GM19395 (cell line): ENCODE measurements at regions not wholly inside any gene's neighbourhood (a gene's known extent, or its start where the extent isn't known, plus 50 kb on each side); places are given as distances from the start of the nearest gene placed in this dataset.

Experiments used
- ATAC-seq: cut with Tn5 transposase; IDR thresholded peaks from one replicate; pipeline ENCODE4 v1.9.1; 2021; ENCODE audit warnings: mild to moderate bottlenecking, moderate library complexity; ENCODE audit not compliant: unreplicated experiment

GRCh38 chr9:18020121-18020745, 441.4 kb downstream of the SH3GL2 start:
- ATAC-seq, result no peak

DNA sequence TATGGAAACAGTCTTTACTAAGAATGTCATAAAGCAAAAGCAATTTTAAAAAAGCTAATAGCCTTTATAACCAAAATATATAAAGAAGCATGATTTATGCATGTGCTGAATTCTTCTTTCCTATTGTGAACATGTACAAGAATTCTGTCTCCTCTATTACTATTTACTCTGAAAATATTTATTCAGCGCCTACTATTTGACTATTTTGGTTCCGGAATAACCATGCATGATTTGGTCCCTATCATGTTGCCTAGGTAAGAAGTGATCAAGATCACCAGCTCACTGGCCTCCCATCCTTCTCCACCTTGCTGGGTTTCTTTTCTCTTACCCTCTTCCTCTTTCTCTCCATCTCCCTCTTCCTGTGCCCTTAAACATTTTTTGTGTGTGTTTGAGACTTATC, 443.8 kb downstream of the SH3GL2 start:
- no peak for ATAC-seq

- no peak for ATAC-seq
Measured at GRCh38 chr9:18023332-18023731, 444.5 kb downstream of the SH3GL2 start.

DNA sequence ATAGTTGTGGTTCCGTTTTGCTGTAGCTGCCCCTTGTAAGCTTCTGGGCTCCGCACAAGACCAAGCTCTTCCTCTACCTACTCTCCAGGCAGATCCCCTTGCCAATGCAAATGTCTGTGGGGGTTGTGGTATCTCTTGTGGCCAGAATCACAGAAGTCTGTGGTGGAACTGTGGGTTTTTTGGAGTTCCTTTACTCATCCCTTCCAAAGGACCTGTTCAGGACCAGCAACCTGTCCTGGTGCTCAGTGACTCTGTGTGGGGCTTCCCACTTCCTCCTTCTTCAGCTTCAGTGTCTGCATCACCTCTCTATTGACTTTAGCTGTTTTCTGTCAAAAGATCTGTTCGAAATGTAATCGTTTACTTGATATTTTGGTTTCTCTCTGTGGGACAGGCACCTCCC, 441.3 kb upstream of the ADAMTSL1 start:
- no peak for ATAC-seq

DNA sequence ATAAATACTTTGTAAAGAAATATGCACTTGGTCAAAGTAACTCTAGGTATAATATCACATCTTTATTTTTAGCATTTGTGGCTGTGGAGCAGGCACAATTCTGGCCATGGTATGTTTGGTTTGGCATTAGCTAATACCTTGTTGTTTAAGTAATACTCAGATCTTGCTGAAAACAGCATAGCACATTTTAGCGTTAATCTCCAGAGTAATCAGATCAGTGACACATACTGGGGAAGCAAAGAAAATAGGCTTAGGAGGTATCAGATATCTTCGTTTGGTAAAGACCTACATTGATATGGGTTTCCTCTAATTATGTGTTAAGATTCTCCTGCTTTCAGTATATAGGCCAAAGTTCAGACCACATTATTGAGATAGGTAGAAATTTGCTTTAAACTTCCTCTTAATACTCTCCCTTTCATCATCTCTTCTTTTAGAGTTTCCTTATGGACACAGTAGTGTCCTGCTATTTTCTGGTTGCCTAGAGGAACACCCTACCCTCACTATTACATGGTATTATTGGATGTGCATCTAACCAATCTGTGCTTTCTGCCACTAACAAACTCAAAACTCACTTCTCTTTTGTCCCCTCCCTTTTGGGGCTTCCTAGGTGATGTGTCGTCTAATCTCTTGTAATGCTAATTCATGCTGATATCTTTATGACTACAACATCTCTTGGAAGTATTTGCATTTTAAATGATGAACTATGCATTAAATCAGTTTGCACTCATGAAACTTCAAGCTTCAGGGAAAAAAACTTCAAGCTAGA, 437.3 kb upstream of the ADAMTSL1 start:
- ATAC-seq, result no peak

- ATAC-seq, result no peak
Measured at GRCh38 chr9:18037981-18038380, 436.0 kb upstream of the ADAMTSL1 start.

DNA sequence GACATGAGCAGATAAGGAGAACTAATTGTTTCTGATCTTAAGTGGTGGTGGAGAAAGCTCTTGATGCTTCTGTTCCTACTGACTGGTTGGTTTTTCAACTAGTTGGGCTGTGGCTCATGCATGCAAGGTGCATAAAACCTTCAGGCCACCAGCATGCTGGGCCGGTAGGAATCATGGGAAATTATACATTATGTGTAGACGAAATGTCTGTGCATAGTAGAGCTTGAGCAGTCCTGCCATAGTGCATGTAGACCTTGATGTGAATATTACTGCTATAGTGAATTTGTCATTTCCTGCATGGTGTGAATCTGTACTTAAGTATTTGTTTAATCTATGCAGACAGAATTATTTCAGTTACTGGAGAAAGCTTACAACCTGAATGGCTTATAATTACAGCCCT, 433.6 kb upstream of the ADAMTSL1 start:
- ATAC-seq, result no peak

DNA sequence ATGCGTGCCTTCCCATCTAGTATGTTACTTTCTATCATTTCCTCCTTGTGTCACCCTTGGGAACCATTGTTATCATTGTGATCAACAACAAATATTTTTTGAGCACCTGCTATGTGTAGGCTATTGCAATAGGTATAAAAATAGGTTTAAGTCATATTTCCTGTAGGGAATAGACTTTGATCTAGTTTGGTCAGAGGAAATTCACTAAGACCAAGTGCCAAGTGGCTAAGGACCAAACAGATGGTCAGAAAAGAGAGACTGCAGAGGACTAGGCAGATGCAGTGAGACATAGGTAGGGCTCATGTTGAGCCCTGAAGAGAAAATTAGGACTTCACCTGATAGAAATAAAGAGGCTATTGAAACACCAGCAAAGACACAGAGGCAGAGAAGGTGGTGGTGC, 430.0 kb upstream of the ADAMTSL1 start:
- no peak for ATAC-seq

- no peak for ATAC-seq
Measured at GRCh38 chr9:18045326-18045725, 428.6 kb upstream of the ADAMTSL1 start.

DNA sequence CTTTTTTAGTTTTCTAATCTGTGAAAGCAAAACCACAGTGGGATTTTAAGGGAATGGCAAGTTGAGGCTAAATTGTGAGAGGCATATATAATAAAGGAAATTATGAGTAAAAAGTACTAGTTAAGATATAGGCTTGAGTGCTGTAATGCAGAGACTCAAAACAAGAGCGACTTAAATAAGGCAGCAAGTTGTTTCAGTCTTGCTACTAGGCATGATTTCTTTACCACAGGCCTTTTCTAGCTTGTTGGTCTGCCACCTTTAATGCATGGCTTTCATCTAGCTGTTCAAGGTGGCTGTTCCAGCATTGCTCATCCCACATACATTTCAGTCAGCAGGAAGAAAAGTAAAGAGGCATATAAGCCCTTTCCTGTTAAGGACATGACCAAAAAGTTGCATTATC, 427.9 kb upstream of the ADAMTSL1 start:
- ATAC-seq, result no peak

DNA sequence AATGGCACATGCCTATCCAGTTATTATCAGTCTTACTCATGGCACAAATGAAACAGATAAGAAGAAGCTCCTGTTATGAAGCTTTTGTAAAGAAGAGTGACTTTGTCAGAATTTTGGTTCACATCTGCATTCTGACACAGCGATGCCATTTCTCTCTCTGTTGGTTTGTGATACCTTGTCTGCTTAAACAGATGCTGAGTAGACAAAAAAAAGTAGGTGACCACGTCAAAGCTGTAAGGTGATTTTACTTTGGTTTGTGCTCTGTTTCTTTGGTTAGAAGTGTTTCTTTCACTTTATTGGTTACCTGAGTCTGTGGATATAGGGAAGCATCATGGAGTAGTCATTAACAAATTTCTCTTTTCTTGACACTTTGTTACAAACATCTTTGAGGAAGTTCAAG, 422.3 kb upstream of the ADAMTSL1 start:
- no peak for ATAC-seq

DNA sequence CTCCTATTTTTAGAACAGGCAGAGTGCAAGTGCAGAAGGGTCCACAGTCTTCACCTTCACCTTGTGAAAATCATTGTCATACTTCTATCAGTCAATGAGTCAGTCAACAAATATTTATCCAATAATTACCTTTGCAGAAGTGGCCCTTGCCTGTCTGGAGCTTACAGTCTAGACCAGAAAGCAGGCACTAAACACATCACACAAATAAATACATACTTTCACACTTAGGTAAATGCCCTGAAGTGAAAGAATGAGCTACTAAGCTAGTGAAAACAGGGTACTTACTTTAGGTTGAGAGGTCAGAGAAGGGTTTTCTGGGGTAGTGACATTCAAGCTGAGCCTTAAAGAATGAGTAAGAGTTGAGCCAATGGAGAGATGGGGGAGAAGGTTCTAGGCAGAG, 421.9 kb upstream of the ADAMTSL1 start:
- ATAC-seq, result no peak

DNA sequence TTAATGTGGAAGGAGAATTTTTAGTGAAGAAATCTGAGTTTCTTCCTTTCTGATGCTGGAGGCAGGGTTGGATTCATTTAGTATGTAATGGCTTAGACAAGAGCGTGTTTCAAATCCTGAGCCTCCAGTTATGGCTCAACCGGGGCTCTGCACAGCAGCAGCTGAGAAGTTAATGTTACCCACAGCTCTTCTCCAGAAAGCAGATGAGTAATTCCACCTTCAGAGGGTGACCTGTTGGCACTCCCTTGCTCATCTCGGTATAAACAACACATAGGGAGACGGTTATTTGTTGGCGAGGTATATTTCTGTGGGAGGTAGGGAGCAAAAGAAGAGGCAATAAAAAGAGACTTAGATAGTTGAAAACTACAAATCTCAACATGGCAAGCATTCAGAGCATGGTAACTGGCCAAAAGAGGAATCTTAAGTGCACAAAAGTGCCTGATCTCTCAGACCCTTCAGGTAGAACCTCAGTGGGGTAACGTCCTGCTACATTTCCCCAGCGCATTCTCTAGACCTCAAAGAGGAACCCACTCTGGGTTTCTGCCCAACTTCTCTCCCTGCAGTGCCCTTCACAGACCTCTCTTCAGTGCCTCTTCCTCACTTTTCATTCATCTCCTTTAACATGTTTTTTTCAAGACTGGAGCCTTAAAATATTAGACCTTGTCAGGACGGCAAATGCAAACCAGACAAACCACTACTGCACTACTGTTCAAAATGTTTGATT, 417.5 kb upstream of the ADAMTSL1 start:
- ATAC-seq, result peak; percentile 6

DNA sequence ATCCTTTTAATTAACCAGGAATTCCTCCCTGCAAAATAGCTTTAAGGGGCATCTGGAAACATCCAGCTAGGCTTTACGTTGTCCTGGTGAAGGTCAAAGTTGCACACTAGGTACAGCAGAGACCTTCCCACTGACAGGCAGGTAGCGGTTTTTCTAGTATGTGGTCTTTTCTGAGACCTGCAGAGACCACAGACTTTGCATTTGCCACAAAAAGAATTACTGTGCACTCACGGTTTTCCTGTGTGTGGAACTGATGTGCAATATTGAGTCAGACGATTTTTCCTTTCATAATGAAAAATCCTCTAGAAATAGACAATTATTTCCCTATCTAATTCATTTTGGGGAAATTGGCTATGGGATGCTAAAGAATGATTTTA, 417.0 kb upstream of the ADAMTSL1 start:
- peak; percentile 95 for ATAC-seq

DNA sequence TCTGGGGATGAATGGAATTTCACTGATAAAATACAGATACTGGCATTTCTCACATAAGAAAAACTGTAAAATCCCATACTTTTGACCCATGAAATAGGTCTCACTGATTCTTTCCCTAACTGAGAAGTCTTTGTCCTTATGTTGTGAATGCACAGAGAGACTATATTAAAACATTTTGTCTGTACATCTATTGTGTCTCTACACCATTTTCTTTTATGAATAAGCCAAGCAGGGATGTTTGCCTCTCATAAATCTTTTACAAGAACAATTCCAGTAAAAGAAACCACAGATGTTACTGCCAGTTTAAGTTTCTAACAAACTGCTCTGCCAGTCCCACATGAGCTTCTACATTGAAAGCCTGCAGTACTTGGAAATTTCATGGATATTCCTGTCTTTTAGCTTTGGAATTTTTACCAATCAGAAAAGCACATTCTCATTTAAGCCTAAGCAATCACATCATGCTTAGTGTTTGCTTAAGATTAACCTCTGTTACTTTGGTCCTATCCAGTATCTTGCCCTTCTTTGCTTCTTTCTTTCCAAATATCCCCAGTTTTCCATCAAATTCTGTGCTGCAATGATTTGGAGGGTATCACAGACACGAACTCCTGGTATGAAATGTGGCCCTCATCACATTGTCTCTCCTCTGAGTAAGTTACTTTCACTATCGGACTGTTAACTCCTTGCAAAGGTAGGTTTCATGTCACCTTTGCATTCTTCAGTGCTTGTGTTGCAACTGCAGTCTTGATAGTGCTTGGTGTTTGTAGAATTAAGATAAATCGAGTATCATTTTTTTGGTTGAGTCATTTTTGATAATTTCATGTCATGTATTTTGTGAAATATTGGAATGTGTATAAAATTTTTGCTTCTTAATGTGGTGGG, 415.1 kb upstream of the ADAMTSL1 start:
- no peak for ATAC-seq

DNA sequence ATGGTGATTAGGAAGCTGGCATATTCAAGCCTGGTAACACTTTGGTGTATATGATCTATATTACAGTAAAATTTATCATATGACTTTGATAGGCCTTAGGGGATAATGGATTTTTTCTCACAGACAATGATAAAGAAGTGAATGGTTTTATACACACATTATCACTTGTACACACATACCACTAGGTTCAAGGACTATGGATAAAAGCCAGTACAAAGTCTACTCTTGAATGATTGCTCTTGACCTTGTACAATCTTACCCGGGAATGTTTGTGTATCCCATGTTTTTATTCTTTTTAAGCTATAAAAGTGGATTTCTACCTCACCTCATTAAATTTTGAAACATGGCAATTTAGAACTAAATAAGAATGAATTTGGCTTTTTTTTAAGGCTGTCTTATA, 414.5 kb upstream of the ADAMTSL1 start:
- no peak for ATAC-seq

DNA sequence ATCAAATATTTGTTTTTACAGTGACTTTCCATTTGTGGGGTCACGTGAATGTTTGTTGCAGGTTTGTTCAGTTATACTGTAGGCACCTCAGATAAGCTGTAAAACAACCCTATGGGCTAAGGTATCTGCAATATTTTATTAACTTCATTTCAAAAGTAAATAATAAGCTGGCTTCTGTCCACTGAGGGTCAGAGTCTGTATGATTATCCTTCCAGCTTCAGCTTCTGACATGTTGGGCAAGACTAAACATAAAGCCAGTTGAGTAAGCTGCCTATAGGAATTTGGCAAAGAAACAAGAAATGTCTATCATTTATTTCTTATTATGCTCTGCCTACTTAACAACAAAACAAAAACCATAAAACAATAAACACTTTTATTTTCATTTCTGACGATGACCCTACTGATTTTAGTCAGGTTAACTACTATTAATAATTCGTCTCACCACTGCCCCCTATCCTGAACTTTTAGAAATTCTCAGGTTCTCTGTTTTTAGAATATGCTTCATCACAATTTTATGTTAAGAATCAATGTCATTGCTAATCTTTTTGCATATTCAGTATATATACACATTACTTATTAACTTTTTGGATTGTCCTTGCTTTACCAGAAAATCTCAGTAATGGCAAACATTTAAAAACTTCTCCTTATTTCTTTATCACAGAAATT, 413.6 kb upstream of the ADAMTSL1 start:
- no peak for ATAC-seq

DNA sequence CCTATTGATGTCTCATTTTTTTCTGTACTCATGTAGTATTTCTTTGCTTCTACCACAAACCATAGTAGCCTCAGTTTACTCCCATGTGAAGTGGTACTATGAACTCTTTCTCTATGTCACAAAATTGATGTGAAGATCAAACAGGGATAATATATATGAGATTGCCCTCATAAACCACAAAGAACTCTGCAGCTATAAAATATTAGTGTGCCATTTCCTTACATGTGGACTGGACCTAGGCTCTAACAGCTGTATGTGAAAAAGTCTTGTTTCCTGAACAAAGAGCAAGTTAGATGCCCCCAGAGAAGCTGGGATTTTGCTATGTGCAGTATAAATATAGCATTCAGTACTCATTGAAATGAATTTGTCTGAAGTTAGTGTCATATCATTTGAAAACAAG, 412.6 kb upstream of the ADAMTSL1 start:
- no peak for ATAC-seq

- ATAC-seq, result no peak
Measured at GRCh38 chr9:18061856-18062255, 412.1 kb upstream of the ADAMTSL1 start.

- ATAC-seq, result no peak
Measured at GRCh38 chr9:18063856-18064390, 410.0 kb upstream of the ADAMTSL1 start.
